Fibroblast of the aortic adventitia (primary cell): ENCODE measurements at regions not wholly inside any gene's neighbourhood (a gene's known extent, or its start where the extent isn't known, plus 50 kb on each side); places are given as distances from the start of the nearest gene placed in this dataset.
A peak's percentile ranks its signal among the peaks of the same experiment; 100 is the strongest.
"Not testable (repeated sequence)": the region's sequence is repeated elsewhere in the genome, so short reads cannot be mapped to it uniquely, and the experiment has no call there.

Experiments used
- DNase-seq: peaks from one replicate; pipeline ENCODE4 v3.0.0-alpha.2; 2010; ENCODE audit warnings: low read depth
- H3K4me3 ChIP-seq: 2 replicates; pipeline ENCODE4 v1.5.1; 2011; ENCODE audit warnings: low read depth, mild to moderate bottlenecking, control low read depth, low read length, moderate library complexity
- CTCF ChIP-seq: IDR thresholded peaks from 2 replicates; pipeline ENCODE4 v1.5.1; 2011; ENCODE audit warnings: mild to moderate bottlenecking, low read length, control low read depth, inconsistent platforms; ENCODE audit not compliant: insufficient read depth

DNA sequence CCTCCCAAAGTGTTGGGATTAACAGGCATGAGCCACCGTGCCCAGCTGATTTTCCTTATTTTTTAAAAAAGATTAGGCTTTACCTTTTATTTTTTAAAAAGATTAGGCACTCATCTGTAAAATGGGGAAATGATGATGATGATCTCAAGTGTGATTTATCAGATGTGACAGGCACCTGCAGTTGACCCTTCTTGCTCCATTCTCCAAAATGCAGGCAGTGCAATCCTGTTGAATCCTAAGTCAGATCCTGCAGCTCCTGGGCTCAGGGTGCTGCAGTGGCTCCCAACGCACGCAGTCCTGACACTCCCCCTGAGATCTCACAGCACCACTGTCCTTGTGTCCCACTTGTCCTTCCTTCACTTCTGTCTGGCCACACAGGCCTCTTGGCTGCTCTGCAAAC is 257.3 kb upstream of the KAZN start:
- no peak for TF ChIP-seq CTCF
- DNase-seq, result no peak
- H3K4me3 ChIP-seq, result no peak overlapping the region

GRCh38 chr1:14345946-14346550 is 252.4 kb upstream of the KAZN start:
- no peak overlapping the region for H3K4me3 ChIP-seq
- TF ChIP-seq CTCF, result no peak
- DNase-seq, result no peak

GRCh38 chr1:14347186-14347585 is 251.3 kb upstream of the KAZN start:
- no peak for TF ChIP-seq CTCF
- no peak overlapping the region for H3K4me3 ChIP-seq
- no peak for DNase-seq

GRCh38 chr1:14347776-14348175 is 250.7 kb upstream of the KAZN start:
- no peak overlapping the region for H3K4me3 ChIP-seq
- DNase-seq, result no peak
- no peak for TF ChIP-seq CTCF

GRCh38 chr1:14350197-14350596 is 248.3 kb upstream of the KAZN start:
- no peak for TF ChIP-seq CTCF
- no peak for DNase-seq
- no peak overlapping the region for H3K4me3 ChIP-seq

DNA sequence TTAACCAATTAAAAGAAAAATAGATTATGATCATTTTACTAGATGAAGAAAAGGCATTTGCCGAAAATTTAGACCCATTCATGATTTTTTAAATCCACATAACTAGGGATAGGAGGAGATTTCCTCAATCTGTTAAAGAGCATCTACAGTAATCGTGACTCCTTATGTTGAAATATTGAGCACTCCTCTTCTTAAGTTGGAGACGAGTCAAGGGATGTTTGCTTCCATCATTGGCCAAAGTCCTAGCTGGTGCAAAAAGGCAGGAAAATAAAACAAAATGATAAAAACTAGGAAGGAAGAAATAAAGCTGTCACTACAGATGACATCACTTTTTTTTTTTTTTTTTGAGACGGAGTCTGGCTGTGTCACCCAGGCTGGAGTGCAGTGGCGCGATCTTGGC is 245.6 kb upstream of the KAZN start:
- no peak for DNase-seq
- no peak for TF ChIP-seq CTCF

GRCh38 chr1:14361005-14361404 is 237.5 kb upstream of the KAZN start:
- DNase-seq, result peak; percentile 53
- not testable (repeated sequence) for H3K4me3 ChIP-seq

More for the DNA sequence above, 245.6 kb upstream of the KAZN start:
- no peak overlapping the region for H3K4me3 ChIP-seq

GRCh38 chr1:14362331-14362730 is 236.2 kb upstream of the KAZN start:
- DNase-seq, result peak; percentile 25
- no peak overlapping the region for H3K4me3 ChIP-seq
- TF ChIP-seq CTCF, result no peak
